GM18498 (cell line): ENCODE measurements at regions not wholly inside any gene's neighbourhood (a gene's known extent, or its start where the extent isn't known, plus 50 kb on each side); places are given as distances from the start of the nearest gene placed in this dataset.

Source experiments
- ATAC-seq: cut with Tn5 transposase; IDR thresholded peaks from one replicate; pipeline ENCODE4 v1.9.1; 2021; ENCODE audit warnings: mild to moderate bottlenecking, moderate library complexity; ENCODE audit not compliant: unreplicated experiment

DNA sequence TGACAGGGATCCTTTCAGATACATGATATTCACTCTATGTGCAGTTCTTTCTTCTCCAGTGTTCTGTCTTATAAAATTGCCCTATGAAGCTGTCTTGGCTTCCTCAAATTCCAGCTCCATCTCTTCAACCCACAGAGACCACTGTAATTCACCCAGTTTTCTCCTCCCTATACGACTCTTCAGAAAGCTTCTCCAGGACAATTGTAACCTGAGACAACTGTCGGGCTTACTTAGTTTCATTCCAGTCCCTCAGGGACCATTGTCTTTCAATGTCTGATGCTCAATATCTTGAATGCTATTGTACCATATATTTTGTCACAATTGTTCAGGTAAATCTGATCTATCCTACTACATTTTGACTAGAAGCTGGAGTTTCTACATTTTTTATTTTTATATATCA lies 345.3 kb downstream of the RPL10L start:
- no peak for ATAC-seq

- ATAC-seq, result no peak
Observed at GRCh38 chr14:46300765-46301164, 350.8 kb downstream of the RPL10L start.

GRCh38 chr14:46290706-46291105 lies 360.9 kb downstream of the RPL10L start:
- ATAC-seq, result no peak

DNA sequence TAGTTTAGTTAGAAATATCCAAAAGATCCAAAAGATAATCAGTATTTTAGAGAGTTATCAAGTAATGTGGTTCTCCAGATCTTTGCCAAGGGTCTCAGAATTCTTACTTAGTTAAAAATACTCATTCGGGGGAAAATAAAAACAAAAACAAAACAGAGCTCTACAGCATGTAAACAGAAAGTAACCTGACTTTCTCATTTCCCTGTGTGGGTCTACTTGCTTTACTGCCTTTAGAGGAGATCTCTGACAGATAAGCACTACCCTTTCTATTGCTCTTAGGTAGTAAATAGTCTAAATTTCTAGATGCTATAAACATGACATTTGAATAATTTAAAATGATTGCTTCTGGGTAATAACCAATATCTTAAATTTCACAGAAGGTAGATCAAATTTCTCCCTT lies 371.8 kb downstream of the RPL10L start:
- ATAC-seq, result no peak

DNA sequence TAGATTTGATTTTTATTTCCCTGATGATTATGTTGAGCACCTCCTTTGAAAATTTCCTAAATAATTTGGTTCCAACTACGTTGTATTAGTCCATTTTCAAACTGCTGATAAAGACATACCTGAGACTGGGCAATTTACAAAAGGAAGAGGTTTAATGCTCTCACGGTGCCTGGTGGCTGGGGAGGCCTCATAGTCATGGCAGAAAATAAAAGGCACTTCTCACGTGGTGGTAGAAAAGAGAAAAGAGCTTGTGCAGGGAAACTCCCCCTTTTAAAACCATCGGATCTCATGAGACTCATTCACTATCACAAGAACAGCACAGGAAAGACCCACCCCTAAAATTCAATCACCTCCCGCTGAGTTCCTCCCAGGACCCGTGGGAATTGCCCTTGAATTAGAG lies 372.3 kb downstream of the RPL10L start:
- ATAC-seq, result no peak

DNA sequence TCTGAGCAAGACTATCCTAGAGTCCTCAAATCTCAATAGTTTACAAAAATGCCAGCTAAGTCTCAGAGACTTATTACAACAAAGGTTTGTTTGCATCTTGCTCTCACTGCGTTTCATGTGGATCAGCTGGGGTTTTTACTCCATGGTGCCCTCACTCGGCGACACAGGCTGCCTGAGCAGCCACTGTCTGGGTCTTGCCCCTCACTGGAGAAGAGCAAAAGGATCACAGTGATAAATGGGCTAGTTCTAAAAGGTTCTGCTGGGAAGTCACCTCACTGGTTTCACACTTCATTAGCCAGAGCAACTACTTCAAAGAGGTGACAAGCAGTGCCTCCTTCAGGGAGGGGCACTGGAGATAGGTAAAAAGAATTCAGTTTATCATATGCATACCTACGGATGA lies 392.0 kb downstream of the RPL10L start:
- ATAC-seq, result no peak

DNA sequence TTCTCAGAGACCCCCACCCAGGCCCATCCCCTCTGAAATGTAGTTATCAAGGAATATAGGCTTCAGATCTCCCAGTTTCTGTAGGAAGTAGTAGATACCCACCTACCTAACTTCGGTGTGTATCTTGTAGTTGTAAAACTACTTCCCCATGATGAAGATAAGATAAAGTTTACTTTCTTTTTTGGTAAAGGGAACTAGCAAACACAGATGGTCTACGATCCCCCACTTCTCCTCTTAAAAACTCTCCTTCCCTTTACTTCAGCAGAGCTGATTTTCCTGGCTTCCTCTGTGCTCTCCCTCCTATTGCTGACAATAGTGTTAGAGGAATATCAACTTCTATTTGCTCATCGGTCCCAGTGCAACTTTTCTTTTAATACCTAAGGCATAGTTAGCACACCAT lies 395.2 kb downstream of the RPL10L start:
- ATAC-seq, result no peak

DNA sequence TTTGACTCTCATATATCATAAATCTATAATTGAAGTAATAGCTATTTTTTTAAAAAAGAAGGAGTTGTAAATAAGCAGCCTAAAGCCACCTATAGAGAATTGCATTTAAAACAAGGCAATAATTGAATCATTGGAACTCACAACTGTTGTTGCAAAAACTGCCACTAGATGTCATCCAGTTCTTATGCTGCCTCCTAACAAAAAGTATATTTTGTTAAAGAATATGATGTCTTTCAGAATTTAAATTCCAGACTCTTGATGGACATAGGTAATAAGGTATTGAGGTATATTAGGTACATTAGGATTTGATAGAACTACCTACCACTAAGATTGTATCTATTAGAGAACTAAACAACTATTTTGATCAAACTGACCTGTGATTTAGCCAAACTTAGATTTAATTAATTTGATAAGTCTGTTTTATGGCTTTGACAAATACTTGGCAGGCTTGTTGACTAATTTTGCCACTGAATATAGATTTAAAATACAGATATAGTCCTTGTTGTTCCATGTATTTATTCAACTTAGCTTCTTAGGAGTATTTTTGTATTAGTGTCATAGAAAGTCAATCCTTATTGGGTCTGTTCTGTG lies 401.4 kb downstream of the RPL10L start:
- no peak for ATAC-seq

GRCh38 chr14:46248001-46248630 lies 403.5 kb downstream of the RPL10L start:
- no peak for ATAC-seq

DNA sequence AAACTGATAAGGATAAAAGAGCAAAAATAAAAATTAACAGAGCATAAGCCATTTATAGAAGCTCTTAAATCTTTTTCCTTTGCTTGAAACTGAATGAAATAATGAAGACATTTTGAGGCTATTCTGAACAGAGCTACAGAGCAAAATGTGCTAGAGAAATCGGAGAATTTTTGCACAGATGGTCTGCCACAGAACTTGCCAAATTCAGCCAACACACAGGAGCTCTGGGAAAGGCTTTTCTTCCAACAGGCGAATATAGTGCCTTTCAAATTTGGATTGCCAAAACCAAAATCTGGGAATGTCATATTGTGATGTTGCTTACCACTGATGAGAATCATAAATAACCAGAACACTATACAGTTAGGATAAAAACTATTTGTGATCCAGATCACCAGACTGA lies 406.3 kb downstream of the RPL10L start:
- ATAC-seq, result no peak

DNA sequence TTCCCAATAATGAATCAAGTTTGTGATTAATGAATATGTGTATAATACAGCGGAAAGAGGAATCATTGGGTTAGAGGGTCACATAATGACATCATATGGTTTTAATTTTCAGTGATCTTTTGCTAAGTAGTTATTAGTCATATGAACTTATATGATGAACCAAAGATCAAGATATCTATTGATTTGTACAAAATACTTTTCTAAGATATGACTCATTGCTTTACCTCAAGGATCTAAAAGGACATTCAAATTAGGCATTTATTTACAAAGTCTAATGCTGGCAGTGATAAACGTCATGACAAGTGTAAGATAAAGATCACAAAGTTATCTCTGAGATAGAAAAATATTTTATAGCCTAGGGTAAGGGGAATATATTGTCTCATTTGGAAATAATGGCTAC lies 417.8 kb downstream of the RPL10L start:
- no peak for ATAC-seq

- ATAC-seq, result no peak
Observed at GRCh38 chr14:46230540-46230939, 421.0 kb downstream of the RPL10L start.

DNA sequence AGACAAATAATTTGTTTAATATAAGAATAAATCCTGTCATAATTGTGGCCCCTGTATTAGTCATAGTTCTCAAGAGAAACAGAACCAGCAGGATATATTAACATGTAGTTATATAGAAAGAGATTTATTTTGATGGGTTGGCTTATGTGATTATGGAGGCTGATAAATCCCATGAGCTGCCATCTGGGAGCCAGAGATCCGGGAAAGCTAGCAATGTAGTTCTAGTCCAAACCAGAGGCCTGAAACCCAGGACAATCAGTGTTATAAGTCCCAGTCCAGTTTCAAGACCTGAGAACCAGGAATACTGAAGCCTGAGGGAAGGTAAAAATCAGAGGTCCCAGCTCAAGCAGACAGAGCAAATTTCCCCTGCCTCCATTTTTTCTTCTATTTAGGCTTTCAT lies 435.8 kb downstream of the RPL10L start:
- ATAC-seq, result no peak

GRCh38 chr14:46198676-46199075 lies 452.9 kb downstream of the RPL10L start:
- ATAC-seq, result no peak

DNA sequence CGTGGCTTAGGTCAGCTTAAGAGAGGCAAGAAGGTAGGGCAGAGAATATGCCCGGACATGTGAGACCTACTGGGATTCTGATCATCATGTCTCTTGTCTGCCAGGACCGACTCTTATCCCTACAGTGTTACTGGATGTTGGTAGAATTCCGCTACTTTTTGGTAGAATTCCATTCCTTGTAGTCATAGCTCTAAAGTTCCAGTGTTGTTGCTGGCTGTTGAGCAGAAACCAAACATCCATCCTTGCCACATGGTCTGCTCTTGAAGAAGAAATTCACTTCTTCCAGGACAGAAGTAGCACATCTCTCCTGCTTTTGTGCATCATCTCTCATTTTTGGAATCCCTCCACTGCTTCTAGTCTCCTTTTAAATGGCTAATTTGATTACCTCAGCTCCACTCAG lies 453.7 kb downstream of the RPL10L start:
- no peak for ATAC-seq
